LNCAP (cell line): ENCODE measurements at regions not wholly inside any gene's neighbourhood (a gene's known extent, or its start where the extent isn't known, plus 50 kb on each side); places are given as distances from the start of the nearest gene placed in this dataset.

Experiments used
- TF ChIP-seq, protein P1 (sequence below): fragments of 450-650 bp; IDR thresholded peaks from 2 replicates; pipeline ENCODE4 v1.5.1; 2017; ENCODE audit warnings: mild to moderate bottlenecking

DNA sequence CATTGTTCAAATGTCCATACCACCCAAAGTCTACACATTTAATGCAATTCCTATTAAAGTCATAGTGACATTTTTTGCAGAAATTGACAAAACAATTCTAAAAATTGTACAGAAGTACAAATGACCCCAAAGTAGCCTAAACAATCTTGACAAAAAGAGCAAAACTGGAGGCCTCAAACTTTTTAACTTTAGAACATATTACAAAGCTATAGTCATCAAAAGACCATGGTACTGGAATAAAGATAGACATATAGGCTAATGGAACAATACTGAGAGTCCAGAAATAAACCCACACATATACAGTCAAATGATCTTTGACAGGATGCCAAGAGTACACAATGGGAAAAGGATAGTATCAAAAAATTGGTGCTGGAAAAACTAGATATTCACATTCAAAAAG, 213.2 kb upstream of the SAMSN1 start:
- TF ChIP-seq, protein P1, sequence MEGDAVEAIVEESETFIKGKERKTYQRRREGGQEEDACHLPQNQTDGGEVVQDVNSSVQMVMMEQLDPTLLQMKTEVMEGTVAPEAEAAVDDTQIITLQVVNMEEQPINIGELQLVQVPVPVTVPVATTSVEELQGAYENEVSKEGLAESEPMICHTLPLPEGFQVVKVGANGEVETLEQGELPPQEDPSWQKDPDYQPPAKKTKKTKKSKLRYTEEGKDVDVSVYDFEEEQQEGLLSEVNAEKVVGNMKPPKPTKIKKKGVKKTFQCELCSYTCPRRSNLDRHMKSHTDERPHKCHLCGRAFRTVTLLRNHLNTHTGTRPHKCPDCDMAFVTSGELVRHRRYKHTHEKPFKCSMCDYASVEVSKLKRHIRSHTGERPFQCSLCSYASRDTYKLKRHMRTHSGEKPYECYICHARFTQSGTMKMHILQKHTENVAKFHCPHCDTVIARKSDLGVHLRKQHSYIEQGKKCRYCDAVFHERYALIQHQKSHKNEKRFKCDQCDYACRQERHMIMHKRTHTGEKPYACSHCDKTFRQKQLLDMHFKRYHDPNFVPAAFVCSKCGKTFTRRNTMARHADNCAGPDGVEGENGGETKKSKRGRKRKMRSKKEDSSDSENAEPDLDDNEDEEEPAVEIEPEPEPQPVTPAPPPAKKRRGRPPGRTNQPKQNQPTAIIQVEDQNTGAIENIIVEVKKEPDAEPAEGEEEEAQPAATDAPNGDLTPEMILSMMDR = no peak

DNA sequence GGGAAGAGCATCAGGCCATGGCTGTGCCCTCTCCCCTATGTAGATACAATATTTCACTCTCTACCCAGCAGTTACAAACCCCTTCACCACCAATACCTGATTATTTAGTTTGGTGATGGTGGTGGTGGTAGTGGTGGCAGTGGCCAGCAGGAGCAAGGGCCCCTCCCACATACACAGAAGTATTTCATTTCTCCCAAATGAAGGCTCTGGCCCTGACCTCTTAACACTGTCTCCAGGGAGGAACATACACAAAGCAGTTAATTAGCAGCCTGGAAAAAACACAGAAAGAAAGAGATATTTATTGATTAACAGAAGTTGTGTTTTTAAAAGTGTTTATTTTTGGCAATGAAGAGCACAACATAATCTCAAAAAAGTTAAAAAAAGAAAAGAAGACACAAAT, 212.7 kb upstream of the SAMSN1 start:
- TF ChIP-seq, protein P1 = no peak

DNA sequence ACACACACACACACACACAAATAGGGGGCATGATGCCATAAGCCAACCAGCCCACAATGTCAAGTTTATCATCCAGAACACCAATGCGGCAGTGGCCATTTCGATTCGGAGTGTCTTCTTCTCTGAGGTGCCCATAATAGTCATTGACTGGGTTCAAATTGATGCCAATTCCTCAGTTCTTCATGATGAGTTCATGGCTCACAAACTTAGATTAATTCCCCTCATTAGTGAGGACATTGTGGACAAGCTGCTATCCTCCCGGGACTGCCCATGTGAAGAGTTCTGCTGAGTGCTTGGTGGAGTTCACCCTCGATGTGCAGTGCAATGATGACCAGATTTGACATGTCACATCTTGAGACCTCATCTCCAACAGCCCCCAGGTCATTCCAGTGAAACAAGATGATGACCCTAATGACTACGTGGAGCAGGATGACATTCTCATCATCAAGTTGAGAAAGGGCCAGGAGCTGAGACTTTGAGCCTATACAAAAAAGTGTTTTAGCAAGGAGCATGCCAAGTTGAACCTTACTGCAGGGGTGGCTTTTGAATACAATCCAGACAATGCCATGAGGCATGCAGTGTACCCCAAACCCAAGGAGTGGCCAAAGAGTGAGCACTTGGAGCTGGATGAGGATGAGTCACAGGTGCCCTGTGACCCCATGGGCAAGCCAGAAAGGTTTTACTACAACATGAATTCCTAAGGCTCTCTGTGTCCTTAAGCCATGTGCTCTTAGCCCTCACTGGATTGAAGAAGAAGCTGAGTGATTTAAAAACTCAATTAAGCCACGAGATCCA, 211.6 kb upstream of the SAMSN1 start:
- TF ChIP-seq, protein P1 = no peak

DNA sequence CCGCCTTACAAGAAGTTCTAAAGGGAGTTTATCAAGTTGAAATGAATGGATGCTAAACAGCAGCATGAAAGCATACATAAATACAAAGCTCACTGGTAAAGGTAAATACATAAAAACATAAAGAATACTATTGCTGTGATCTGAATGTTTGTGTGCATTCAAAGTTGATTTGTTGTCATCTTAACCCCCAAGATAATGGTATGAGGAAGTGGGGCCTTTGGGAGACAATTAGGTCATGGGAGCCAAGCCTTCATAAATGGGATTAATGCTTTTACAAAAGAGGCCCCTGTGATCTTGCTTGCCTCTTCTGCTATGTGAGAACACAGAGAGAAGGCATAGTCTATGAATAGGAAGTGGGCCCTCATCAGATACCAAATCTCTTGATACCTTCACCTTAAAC, 209.0 kb upstream of the SAMSN1 start:
- TF ChIP-seq, protein P1 = no peak

DNA sequence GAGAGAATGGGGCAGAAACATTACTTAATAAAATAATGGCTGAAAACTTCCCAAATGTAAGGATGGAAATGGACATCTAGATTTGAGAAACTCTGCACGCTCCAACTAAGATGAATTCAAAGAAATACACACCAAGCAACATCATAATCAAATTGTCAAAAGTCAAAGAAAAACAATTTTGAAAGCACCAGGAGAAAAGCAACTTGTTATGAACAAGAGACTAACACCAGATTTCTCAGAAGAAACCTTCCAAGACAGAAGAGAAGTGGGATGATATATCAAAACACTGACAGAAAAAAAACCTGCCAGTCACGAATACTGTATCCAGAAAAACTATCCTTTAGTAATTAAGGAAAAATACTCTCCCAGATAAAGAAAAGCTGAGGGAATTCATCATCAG, 208.6 kb upstream of the SAMSN1 start:
- TF ChIP-seq, protein P1 = no peak

DNA sequence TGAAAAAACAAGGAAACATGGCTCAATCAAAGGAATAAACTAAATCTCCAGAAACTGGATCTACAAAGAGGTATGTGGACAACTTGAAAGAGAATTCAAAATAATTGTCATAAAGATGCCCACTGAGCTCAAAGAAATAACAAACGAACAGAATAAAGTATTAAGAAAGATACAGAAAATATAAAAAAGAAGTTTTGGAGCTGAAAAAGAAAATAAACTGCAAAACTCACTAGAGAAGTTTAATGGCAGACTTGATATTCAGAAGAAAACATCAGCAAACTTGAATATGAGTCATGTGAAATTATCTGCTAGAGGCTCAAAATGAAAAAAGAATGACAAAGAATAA, 208.1 kb upstream of the SAMSN1 start:
- TF ChIP-seq, protein P1 = no peak

DNA sequence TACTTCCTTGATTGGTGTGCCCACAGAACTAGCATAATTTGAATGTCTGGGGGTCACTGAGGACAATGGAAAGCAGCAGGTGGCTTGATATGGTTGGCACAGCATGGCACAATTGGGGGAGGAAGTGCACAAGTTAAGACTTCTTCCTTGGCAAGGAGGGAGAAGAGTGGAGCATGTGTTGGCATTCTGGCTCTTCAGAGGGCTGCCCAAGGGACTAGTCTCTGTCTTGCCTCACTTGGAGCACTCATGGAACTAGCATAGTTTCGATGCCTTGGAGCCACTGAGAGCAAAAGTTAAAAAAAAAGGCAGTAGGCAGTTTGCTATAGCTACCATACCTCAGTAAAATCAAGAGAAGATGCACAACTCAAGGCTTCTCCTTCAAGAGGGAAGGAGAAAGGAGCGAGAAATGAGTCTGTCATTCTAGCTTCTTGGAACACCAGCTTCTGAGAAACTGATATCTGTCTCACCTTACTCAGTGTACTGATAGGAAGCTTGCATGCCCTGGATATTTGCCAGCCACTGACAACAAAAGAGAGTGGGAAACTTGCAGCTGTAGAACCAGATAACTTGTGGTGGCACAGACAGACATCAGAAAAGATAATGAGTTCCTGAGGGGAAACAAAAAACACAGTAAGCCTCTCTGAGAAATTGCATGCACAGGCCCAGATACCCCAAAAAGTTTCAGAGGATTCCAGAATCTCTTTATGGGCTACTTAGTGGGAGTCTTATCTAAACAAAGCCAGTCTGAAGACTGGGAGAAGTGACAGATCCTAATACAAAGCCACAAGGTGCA, 207.5 kb upstream of the SAMSN1 start:
- TF ChIP-seq, protein P1 = no peak
